MM.1S (cell line): ENCODE measurements at regions not wholly inside any gene's neighbourhood (a gene's known extent, or its start where the extent isn't known, plus 50 kb on each side); places are given as distances from the start of the nearest gene placed in this dataset.

Source experiments
- CTCF ChIP-seq: fragments of 300-600 bp; sonication (generic); IDR thresholded peaks from 2 replicates; pipeline ENCODE4 v1.5.1; 2016; ENCODE audit warnings: antibody characterized with exemption, low read length, mixed read lengths
- EZH2 ChIP-seq: fragments of 300-600 bp; sonication (generic); optimal IDR thresholded peaks from 2 replicates; pipeline ENCODE3; 2017; ENCODE audit warnings: low read depth, mild to moderate bottlenecking, antibody characterized with exemption, low read length, mixed read lengths

- TF ChIP-seq CTCF: no peak
- TF ChIP-seq EZH2: no peak
Measured at GRCh38 chr9:2425676-2426075, 195.9 kb upstream of the VLDLR start.
